Esophagus muscularis mucosa (tissue), 3 donors: ENCODE measurements at regions not wholly inside any gene's neighbourhood (a gene's known extent, or its start where the extent isn't known, plus 50 kb on each side); places are given as distances from the start of the nearest gene placed in this dataset.

Experiments
- POLR2A ChIP-seq: fragments of 450-650 bp; IDR thresholded peaks from one replicate; pipeline ENCODE4 v1.6.1; 2017; ENCODE audit warnings: antibody characterized with exemption, moderate library complexity, mild to moderate bottlenecking, low read depth
- POLR2AphosphoS5 ChIP-seq, 2 donors: sonication (generic); formaldehyde crosslinking; IDR thresholded peaks; one replicate each; pipeline ENCODE4 v1.6.1; 2017; ENCODE audit warnings: antibody characterized with exemption in 2 of 2
- TF ChIP-seq, protein P1 (sequence below), 3 experiments: fragments of 200-600 bp in 2 of 3; fragments of 450-650 bp in 1 of 3; sonication (generic) in 2 of 3; IDR thresholded peaks; one replicate each; pipeline ENCODE4 v1.5.1; 2017 to 2019; ENCODE audit warnings: antibody characterized with exemption in 3 of 3, mild to moderate bottlenecking in 2 of 3, moderate library complexity in 1 of 3

DNA sequence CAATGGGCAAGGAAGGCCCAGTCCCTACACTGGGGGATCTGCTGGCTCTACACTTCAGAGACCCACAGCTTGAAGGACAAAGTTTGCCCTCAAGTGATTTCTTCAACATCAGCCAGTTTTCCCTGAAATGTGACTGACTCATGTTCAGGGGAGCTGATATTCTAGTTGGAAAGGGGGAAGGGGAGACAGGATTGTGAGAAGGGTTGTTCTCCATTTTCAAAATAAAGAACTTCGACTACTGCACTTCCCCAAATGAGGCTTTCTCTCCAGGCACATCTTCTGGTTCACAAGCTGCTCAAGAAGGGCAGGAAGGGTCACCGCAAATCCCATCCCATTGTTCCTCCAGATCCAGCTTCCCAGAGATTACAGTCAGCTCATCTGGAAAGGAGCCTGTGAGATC is 117.6 kb downstream of the BCL2L11 start:
- TF ChIP-seq, protein P1, sequence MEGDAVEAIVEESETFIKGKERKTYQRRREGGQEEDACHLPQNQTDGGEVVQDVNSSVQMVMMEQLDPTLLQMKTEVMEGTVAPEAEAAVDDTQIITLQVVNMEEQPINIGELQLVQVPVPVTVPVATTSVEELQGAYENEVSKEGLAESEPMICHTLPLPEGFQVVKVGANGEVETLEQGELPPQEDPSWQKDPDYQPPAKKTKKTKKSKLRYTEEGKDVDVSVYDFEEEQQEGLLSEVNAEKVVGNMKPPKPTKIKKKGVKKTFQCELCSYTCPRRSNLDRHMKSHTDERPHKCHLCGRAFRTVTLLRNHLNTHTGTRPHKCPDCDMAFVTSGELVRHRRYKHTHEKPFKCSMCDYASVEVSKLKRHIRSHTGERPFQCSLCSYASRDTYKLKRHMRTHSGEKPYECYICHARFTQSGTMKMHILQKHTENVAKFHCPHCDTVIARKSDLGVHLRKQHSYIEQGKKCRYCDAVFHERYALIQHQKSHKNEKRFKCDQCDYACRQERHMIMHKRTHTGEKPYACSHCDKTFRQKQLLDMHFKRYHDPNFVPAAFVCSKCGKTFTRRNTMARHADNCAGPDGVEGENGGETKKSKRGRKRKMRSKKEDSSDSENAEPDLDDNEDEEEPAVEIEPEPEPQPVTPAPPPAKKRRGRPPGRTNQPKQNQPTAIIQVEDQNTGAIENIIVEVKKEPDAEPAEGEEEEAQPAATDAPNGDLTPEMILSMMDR (IDR thresholded peaks at IDR 0.05): no peak
- no peak for TF ChIP-seq POLR2A
- TF ChIP-seq POLR2AphosphoS5 (IDR thresholded peaks at IDR 0.05): no peak
